ENCODE measurements at regions not wholly inside any gene's neighbourhood (a gene's known extent, or its start where the extent isn't known, plus 50 kb on each side); places are given as distances from the start of the nearest gene placed in this dataset.

- H4K8ac ChIP-seq (ENCODE audit: low read depth, low read length): no peak overlapping the region
- no peak overlapping the region for H3K23ac ChIP-seq (ENCODE audit: low read depth, low read length, poor library complexity)
- no peaks in the 10 kb centered on the region for H3K36me3 ChIP-seq (replicated peaks in 1 of 2; ENCODE audit: control insufficient read depth in 2 of 2, insufficient read depth in 2 of 2, low read length in 2 of 2)
- no peak for DNase-seq (ENCODE audit: low spot score)
- no peaks in the 10 kb centered on the region for H3K27me3 ChIP-seq (ENCODE audit: control insufficient read depth in 3 of 3, insufficient read depth in 3 of 3, low read depth in 1 of 3, low read length in 3 of 3)
- no peak overlapping the region for H2BK12ac ChIP-seq (ENCODE audit: low read length)
- H2BK5ac ChIP-seq (ENCODE audit: low read length): no peak overlapping the region
- H3K4me1 ChIP-seq (ENCODE audit: control insufficient read depth in 2 of 2, insufficient read depth in 1 of 2, low read depth in 1 of 2, low read length in 2 of 2): peaks cover 0 to 3% of the 10 kb centered on the region in 2 donors
- no peak overlapping the region for H3K18ac ChIP-seq (ENCODE audit: low read length)
- H2AFZ ChIP-seq (ENCODE audit: low read length): no peak overlapping the region
- H2BK15ac ChIP-seq (ENCODE audit: low read length): no peak overlapping the region
- no peaks in the 10 kb centered on the region for H3K9me3 ChIP-seq (replicated peaks in 1 of 2; ENCODE audit: control insufficient read depth in 2 of 2, insufficient read depth in 1 of 2, low read depth in 1 of 2, low read length in 2 of 2)
- no peak overlapping the region for H2BK120ac ChIP-seq (ENCODE audit: low read depth, low read length)
- no peak overlapping the region for H4K91ac ChIP-seq (ENCODE audit: low read depth, low read length, poor library complexity)
- H3K79me1 ChIP-seq (ENCODE audit: low read depth, low read length): no peaks in the 10 kb centered on the region
- no peak overlapping the region for H3K27ac ChIP-seq (replicated peaks; ENCODE audit: low read length)
- H3K4me2 ChIP-seq (ENCODE audit: insufficient read depth, low read length, poor library complexity, severe bottlenecking): no peak overlapping the region
- H3K14ac ChIP-seq (ENCODE audit: low read length): no peak overlapping the region
- H2AK5ac ChIP-seq (ENCODE audit: low read depth, low read length): no peak overlapping the region
- no CpG with 5 or more reads among the region's 2 CpGs for WGBS, 2 donors (ENCODE audit: extremely low coverage in 2 of 2, insufficient read length in 2 of 2, insufficient replicate concordance in 1 of 2)
- no peak overlapping the region for H3K9ac ChIP-seq (ENCODE audit: low read depth, low read length, poor library complexity)
- H3K4ac ChIP-seq (ENCODE audit: low read length): no peak overlapping the region
- no peak overlapping the region for H3K4me3 ChIP-seq (ENCODE audit: low read length in 2 of 2)
These were observed 131.3 kb upstream of the AGA start for GRCh38 chr4:177573507-177573906.

DNA sequence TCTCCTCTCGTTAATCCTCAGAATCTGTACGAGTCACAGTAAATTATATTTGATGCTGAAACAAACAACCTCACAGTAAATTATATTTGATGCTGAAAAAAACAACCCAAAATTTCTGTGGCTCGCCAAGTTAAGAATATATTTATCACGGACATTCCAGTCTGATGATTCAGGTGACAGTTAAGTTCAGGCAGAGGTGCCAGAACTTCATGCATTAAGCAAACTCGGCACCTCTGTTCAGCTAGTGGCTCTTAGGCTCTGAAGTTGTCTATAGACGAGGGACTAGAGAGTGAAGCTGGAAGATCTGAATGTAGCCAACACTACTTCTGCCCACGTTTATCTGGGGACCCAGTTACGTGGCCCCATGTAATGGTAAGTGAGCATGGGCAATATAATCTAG lies 132.2 kb upstream of the AGA start:
- H4K8ac ChIP-seq (ENCODE audit: low read depth, low read length): no peak overlapping the region
- H3K4me1 ChIP-seq (ENCODE audit: control insufficient read depth in 2 of 2, insufficient read depth in 1 of 2, low read depth in 1 of 2, low read length in 2 of 2): peaks cover 0 to 2% of the 10 kb centered on the region in 2 donors
- no CpG with 5 or more reads among the region's 8 CpGs for WGBS, 2 donors (ENCODE audit: extremely low coverage in 2 of 2, insufficient read length in 2 of 2, insufficient replicate concordance in 1 of 2)

GRCh38 chr4:177579649-177580048 lies 137.4 kb upstream of the AGA start:
- Histone ChIP-seq H2BK12ac (ENCODE audit: low read length) (no peak overlapping the region), H3K27ac (replicated peaks; ENCODE audit: low read length) (no peak overlapping the region), H3K79me1 (ENCODE audit: low read depth, low read length) (no peaks in the 10 kb centered on the region), H3K4me2 (ENCODE audit: insufficient read depth, low read length, poor library complexity, severe bottlenecking) (no peak overlapping the region), H2BK120ac (ENCODE audit: low read depth, low read length) (no peak overlapping the region), H3K9me3 (replicated peaks in 1 of 2; ENCODE audit: control insufficient read depth in 2 of 2, insufficient read depth in 1 of 2, low read depth in 1 of 2, low read length in 2 of 2) (no peaks in the 10 kb centered on the region), H4K91ac (ENCODE audit: low read depth, low read length, poor library complexity) (no peak overlapping the region), H3K23ac (ENCODE audit: low read depth, low read length, poor library complexity) (no peak overlapping the region), H3K27me3 (ENCODE audit: control insufficient read depth in 3 of 3, insufficient read depth in 3 of 3, low read depth in 1 of 3, low read length in 3 of 3) (no peaks in the 10 kb centered on the region), H3K4ac (ENCODE audit: low read length) (no peak overlapping the region), H2BK5ac (ENCODE audit: low read length) (no peak overlapping the region), H3K14ac (ENCODE audit: low read length) (no peak overlapping the region), H2AFZ (ENCODE audit: low read length) (no peak overlapping the region), H2AK5ac (ENCODE audit: low read depth, low read length) (no peak overlapping the region), H3K36me3 (replicated peaks in 1 of 2; ENCODE audit: control insufficient read depth in 2 of 2, insufficient read depth in 2 of 2, low read length in 2 of 2) (no peaks in the 10 kb centered on the region), H4K8ac (ENCODE audit: low read depth, low read length) (no peak overlapping the region), H3K4me3 (ENCODE audit: low read length in 2 of 2) (no peak overlapping the region), H3K9ac (ENCODE audit: low read depth, low read length, poor library complexity) (no peak overlapping the region), H3K18ac (ENCODE audit: low read length) (no peak overlapping the region), H2BK15ac (ENCODE audit: low read length) (no peak overlapping the region), H3K4me1 (ENCODE audit: control insufficient read depth in 2 of 2, insufficient read depth in 1 of 2, low read depth in 1 of 2, low read length in 2 of 2) (no peaks in the 10 kb centered on the region)
- no peak for DNase-seq (ENCODE audit: low spot score)
- WGBS, 2 donors (ENCODE audit: extremely low coverage in 2 of 2, insufficient read length in 2 of 2, insufficient replicate concordance in 1 of 2): no CpG with 5 or more reads among the region's 1 CpG

More for the DNA sequence above, 132.2 kb upstream of the AGA start:
- Histone ChIP-seq H3K4me3 (ENCODE audit: low read length in 2 of 2) (no peak overlapping the region), H3K18ac (ENCODE audit: low read length) (no peak overlapping the region), H2BK120ac (ENCODE audit: low read depth, low read length) (no peak overlapping the region), H3K14ac (ENCODE audit: low read length) (no peak overlapping the region), H4K91ac (ENCODE audit: low read depth, low read length, poor library complexity) (no peak overlapping the region), H3K9ac (ENCODE audit: low read depth, low read length, poor library complexity) (no peak overlapping the region), H3K79me1 (ENCODE audit: low read depth, low read length) (no peaks in the 10 kb centered on the region), H3K4me2 (ENCODE audit: insufficient read depth, low read length, poor library complexity, severe bottlenecking) (no peak overlapping the region), H2BK15ac (ENCODE audit: low read length) (no peak overlapping the region), H3K27me3 (ENCODE audit: control insufficient read depth in 3 of 3, insufficient read depth in 3 of 3, low read depth in 1 of 3, low read length in 3 of 3) (no peaks in the 10 kb centered on the region), H3K4ac (ENCODE audit: low read length) (no peak overlapping the region), H3K36me3 (replicated peaks in 1 of 2; ENCODE audit: control insufficient read depth in 2 of 2, insufficient read depth in 2 of 2, low read length in 2 of 2) (no peaks in the 10 kb centered on the region), H2AK5ac (ENCODE audit: low read depth, low read length) (no peak overlapping the region), H2BK12ac (ENCODE audit: low read length) (no peak overlapping the region), H2BK5ac (ENCODE audit: low read length) (no peak overlapping the region), H3K23ac (ENCODE audit: low read depth, low read length, poor library complexity) (no peak overlapping the region), H2AFZ (ENCODE audit: low read length) (peak overlapping the region; percentile 21), H3K27ac (replicated peaks; ENCODE audit: low read length) (no peak overlapping the region), H3K9me3 (replicated peaks in 1 of 2; ENCODE audit: control insufficient read depth in 2 of 2, insufficient read depth in 1 of 2, low read depth in 1 of 2, low read length in 2 of 2) (no peaks in the 10 kb centered on the region)
- DNase-seq (ENCODE audit: low spot score): no peak

GRCh38 chr4:177582992-177583391 lies 140.8 kb upstream of the AGA start:
- H3K18ac ChIP-seq (ENCODE audit: low read length): no peak overlapping the region
- H4K8ac ChIP-seq (ENCODE audit: low read depth, low read length): no peak overlapping the region
- no peak overlapping the region for H3K23ac ChIP-seq (ENCODE audit: low read depth, low read length, poor library complexity)
- H3K9ac ChIP-seq (ENCODE audit: low read depth, low read length, poor library complexity): no peak overlapping the region
- H3K36me3 ChIP-seq (replicated peaks in 1 of 2; ENCODE audit: control insufficient read depth in 2 of 2, insufficient read depth in 2 of 2, low read length in 2 of 2): no peaks in the 10 kb centered on the region
- no peak overlapping the region for H3K4ac ChIP-seq (ENCODE audit: low read length)
- H2BK120ac ChIP-seq (ENCODE audit: low read depth, low read length): no peak overlapping the region
- H2BK15ac ChIP-seq (ENCODE audit: low read length): no peak overlapping the region
- no peaks in the 10 kb centered on the region for H3K9me3 ChIP-seq (replicated peaks in 1 of 2; ENCODE audit: control insufficient read depth in 2 of 2, insufficient read depth in 1 of 2, low read depth in 1 of 2, low read length in 2 of 2)
- no peak overlapping the region for H2BK5ac ChIP-seq (ENCODE audit: low read length)
- H3K79me1 ChIP-seq (ENCODE audit: low read depth, low read length): no peaks in the 10 kb centered on the region
- no peaks in the 10 kb centered on the region for H3K27me3 ChIP-seq (ENCODE audit: control insufficient read depth in 3 of 3, insufficient read depth in 3 of 3, low read depth in 1 of 3, low read length in 3 of 3)
- no peak overlapping the region for H3K27ac ChIP-seq (replicated peaks; ENCODE audit: low read length)
- H2AFZ ChIP-seq (ENCODE audit: low read length): no peak overlapping the region
- no peak for DNase-seq (ENCODE audit: low spot score)
- H3K4me1 ChIP-seq (ENCODE audit: control insufficient read depth in 2 of 2, insufficient read depth in 1 of 2, low read depth in 1 of 2, low read length in 2 of 2): no peaks in the 10 kb centered on the region
- no peak overlapping the region for H3K4me2 ChIP-seq (ENCODE audit: insufficient read depth, low read length, poor library complexity, severe bottlenecking)
- no peak overlapping the region for H3K14ac ChIP-seq (ENCODE audit: low read length)
- H3K4me3 ChIP-seq (ENCODE audit: low read length in 2 of 2): no peak overlapping the region
- H4K91ac ChIP-seq (ENCODE audit: low read depth, low read length, poor library complexity): no peak overlapping the region
- H2AK5ac ChIP-seq (ENCODE audit: low read depth, low read length): no peak overlapping the region
- no peak overlapping the region for H2BK12ac ChIP-seq (ENCODE audit: low read length)

Measured in neuronal stem cell (in vitro differentiated cells).